ENCODE measurements at regions not wholly inside any gene's neighbourhood (a gene's known extent, or its start where the extent isn't known, plus 50 kb on each side); places are given as distances from the start of the nearest gene placed in this dataset.

DNA sequence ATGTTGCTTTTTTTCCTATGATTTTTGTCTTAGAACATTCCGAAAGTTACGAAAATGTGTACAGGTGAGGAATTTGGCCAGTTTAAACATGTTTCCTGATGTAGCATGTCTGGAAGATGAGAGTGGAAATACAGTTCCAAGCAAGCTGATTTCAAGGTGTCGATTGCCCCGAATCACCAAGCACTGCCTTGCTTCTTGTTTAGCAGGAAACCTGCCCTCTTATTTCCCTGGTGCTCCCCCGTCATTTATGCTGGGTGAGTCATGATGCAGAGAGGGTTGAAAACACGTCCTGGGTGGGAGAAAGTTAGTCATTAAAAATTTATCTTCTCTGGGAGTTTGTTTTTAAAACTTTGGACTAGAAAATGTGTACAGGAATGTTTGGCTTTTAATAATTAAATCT lies 608.6 kb upstream of the EEF2KMT start:
- DNase-seq = no peak

DNA sequence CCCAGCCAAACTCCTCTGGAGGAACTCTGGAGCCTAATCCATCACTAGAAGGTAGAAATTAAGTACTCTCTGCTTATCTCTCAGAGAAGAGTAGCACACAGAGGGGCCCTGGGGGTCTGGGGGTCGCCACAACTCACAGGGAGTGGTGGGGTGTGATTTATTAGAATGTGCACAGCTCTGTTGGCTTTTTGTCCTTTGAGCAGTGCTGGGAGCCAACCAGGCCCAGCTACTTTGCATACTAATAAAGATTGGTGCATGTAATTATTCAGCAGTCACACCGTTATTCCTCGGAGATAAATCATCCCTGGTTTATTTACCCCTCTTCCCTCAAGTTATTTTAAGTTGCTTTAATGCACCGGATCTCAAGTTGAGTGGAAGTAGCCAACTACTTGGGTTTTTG lies 606.7 kb upstream of the EEF2KMT start:
- DNase-seq = no peak

DNA sequence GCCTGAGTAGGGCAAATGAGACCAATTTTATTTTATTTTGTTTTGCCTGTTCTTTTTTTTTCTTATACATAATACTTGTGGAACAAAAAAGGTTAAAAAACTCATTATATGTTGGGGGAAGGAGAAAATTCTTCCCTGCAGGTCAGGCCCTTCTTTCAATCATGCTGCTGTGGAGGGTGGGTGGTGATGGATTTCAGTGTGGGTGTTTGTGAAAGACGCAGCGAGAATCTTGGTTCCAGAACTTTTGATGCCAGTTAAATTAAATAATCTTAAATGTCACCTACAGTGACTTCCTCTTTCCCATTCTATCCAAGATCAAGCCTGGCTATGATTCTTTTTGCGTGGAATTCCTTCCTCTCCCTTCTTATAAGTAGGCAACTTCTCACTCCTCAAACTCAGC lies 595.8 kb upstream of the EEF2KMT start:
- no peak for DNase-seq

DNA sequence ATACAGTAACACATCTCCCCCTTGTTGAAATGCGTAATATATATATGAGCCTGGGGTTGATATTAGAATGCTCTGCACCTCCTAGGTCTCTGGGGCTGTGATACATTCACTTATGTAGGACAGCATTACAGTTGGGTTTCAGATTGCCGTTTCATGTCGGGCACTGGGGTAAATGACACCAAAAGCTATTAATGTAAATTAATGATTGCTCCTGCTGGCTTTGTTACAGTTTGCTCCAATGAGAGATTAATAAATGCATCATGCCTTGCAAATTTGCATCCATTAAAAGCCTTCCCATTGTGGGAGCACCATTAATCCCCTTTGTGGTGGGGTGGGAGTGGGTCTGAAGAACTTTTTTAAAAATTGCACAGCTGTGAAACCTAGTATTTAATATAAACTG lies 584.4 kb upstream of the EEF2KMT start:
- no peak for DNase-seq

DNA sequence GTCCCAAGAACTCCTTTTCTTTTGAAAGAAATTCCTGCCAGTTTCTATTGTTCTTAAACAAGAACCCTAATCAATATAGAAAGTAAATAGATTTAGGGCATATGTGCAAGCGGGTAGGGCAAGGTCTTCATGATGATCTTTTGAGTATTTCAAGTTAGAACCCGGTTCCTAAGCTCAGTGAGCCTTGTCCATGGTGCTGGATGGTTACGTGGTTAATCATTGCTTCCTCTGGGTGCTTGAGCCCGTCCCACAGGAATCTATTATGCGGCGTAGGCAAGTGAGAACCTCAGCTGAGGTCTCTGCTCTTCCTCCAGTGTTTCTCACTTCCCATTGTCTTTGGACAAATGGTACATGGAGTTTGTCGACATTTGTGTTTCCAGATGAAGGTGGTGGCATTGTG lies 580.8 kb upstream of the EEF2KMT start:
- DNase-seq = no peak

DNA sequence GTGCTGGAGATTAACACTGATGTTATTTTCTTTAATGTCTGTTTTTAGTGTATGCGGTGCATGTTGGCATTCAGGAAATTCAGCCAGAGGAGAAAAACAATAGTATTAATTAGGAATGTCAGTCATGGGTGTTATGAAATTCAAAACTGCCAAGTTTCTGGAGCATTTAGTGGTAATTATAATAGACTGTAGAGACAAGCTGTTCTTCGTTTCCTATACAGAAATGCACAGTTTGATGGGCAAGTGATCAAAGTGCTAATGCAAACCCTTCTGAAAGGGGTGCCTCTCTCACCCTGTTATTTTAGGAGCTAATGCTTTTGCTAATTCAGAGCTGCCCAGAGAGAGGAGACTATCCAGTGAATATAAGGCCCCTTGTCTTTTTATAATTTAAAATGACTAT lies 573.8 kb upstream of the EEF2KMT start:
- DNase-seq = no peak

DNA sequence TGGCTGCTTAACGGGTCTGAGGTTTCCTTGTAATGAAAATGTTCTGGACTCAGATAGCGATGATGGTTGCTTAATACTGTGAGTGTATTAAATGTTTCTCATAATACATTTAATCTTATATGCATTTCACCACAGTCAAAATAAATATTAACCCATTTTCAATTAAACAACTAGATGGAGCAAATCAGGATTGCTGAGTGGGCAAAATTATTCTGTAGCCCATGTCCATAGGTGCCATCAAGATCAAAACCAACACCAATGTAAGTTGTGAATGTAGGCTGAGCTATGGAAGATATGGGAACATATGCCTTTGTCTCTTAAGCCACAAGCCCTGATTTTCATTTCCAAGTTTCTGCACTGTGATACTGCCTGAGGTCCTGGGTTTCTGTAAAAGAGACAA lies 572.6 kb upstream of the EEF2KMT start:
- no peak for DNase-seq

DNA sequence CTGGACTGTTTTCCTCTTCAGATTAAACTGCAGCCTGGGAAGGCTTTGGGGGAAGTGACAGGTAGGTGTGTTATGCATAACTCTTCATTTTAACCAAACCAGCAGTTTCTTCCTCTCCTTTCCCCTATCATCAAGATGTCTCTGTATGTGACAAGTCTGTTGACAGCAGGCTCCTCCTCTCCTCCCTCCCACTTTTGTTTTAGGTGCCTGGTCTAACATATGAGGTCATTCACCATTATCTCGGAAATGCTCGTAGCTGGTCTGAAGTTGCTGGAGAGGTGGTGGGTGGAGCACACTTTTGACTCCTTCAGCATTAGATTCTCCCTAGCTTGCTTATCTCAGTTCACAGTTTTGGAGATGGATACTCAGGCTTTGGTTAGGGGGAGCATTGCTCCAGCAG lies 571.0 kb upstream of the EEF2KMT start:
- no peak for DNase-seq

DNA sequence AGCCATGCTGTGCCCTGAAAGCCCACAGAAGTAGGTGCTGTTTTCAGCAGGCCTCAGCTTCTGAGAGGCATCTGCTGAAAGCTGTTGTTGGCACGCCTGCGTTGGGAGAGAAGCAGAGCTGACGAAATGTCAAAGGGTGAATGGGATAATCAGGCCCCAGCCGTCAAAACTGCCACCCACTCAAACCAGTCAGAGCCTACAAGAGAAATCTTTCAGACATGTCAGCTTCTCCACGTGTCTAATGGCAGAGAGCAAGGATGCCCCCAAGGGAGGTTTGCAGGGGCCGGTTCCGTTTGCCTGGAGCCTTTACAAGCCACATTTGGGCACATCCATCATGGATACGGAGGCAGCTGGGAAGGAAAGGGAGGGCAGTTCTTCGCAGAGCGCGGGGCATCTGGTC lies 568.2 kb upstream of the EEF2KMT start:
- DNase-seq = no peak

DNA sequence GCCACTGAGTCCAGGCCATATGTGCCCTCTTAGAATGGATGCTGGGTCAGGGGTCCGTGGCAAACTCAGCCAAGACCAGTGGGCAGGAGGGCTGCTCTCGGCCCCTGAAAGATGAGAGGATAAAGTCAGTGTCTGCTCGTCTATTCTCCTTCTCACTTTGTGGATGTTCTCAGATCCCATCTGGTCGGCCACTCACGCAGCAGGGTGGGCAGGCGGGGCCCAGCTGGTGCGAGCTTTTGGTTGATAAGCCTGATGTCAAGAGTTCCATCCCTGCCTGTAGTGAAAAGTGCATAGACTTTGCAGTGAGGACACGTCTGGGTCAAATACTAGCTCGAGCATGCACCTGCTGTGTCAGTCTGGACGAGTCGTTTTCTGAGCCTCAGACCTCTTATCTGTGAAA lies 556.2 kb upstream of the EEF2KMT start:
- no peak for DNase-seq

DNA sequence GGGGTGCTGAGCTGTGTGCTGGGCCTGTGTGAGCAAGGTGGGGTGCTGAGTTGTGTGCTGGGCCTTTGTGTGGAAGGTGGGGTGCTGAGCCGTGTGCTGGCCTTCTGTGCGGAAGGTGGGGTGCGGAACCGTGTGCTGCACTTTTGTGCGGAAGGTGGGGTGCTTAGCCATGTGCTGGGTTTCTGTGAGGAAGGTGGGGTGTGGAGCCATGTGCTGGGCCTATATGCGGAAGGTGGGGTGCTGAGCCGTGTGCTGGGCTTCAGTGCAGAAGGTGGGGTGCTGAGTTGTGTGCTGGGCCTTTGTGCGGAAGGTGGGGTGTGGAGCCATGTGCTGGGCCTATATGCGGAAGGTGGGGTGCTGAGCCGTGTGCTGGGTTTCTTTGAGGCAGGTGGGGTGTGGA lies 555.4 kb upstream of the EEF2KMT start:
- DNase-seq = no peak

DNA sequence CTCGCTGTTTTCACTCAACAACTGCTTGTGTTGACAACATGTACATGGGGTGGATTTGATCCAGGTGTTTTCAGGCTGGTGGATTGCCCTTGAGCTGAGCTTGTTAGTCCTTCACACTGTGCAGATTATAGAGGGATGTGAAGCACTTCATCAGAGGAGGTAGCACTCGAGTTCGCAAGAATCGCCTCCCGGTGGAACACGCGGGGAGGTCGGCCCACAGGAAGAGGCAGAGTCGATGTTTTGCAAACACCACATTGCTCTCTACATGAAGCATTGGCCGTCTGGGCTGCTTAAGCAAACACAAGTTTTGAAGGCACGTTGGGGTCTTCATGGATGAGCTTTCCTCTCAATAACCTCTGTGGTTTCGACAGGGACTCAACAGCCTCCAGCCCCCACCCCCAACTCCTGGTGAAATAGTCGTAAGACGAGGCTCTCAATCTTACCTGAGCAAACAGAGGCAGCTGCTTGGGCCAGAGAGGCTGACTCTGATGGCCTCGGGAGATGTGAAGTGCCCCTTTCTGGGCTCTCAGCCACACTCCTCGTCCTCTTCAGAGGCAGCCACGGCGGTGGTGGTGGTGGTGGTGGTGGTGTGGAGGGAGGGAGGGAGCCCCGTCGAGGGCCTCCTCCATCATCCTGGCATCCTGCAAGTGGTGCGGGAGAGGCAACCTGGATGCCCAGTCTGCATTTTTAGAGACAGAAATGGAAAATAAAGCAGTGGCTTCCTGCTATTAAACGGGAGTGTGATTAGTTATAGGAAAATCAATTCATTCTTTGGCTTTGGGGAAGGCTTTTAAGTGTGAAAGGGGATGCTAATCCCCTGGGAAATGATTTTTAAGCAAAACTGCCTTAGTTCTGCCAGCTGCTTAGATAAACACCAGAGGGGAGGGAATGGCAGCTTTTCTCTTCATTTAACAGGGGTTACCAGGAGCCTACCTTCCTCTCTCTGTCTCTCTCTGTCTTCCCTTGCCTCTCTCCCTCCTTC lies 552.5 kb upstream of the EEF2KMT start:
- no peak for DNase-seq

DNA sequence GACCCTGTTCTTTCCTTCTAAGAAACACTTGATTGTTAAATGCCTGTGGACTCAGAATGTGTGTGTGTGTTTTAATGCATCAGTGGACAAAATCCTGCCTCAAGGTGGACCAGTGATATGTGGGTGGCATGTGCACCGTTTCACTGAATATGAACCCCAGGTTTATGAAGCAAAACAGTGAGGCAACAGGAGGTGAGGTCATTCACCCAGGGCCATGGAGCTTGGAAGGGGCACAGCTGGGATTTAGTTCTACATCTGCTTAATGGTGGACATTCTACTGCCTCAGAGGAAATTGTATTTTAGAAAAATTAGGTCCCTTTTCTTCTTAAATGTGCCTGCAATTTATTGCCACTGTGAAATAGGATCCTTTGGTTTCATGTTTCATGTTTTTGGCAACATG lies 549.5 kb upstream of the EEF2KMT start:
- DNase-seq = no peak

DNA sequence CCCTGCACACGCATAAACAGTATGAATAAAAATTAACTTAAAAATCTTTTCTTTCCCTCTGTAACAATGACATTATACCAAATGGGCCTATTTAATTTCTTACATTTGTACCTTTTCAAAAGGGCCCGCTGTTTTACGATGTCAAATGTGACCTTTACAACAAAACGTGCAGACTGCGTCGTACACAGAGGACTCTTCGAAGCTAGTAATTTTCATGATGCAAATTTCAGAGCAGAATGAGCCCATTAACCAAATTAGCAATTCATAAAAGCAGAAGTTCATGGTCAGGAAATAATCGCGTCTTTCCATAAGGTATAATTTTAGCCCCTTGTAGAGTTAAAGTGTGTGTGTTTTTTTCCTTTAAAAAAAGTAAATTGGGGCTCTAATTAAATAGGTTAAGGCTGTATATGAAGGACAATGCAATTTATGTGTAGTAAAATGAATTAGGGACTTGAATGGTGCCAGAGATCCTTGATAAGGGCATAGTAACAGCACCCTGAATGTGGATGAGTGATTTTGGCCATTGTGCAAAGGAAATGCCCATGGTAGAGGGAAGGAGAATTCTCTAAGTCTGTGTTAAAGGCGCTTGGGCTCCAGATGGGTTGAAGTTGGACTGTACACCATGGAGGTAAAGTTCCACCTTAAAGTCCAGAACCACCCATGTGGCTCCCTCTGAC lies 546.4 kb upstream of the EEF2KMT start:
- DNase-seq = no peak

DNA sequence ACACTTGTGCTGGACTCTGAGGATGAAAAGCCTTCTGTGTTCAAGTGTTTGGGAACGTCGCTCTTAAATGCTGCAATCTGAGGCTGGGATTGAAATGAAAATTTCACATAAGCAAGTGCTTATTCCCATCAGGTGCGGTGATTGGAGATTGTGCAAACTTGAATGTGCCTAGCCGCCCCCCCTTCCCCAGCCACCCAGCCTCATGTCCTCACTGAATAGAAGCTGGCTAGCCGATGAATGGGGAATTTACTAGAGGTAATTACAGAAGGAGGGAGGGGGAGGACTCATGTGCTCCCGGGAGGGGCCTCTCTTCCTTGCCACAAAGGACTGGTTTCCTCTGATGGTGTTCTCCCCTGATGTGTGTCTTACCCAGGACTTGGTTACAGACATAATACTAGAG lies 544.8 kb upstream of the EEF2KMT start:
- DNase-seq = no peak

DNA sequence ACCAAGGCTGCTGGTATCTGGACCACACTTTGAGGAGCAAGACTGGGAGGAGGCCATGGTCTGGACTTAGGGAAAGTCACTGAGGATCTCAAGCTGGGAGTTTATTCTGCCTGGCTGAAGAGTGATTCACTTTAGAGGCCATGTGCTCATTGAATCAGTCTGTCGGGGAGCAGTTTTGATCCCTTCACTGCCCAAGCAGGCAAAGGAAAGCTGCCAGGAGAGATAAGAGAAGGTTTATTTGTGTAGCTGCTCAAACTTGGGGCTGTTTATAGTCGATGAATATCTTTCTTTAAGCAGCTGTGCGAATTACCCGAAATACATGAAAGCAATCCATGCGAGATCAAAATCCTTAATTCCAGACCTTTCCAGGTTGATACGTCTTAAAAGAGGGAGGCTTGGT lies 544.4 kb upstream of the EEF2KMT start:
- DNase-seq = no peak

DNA sequence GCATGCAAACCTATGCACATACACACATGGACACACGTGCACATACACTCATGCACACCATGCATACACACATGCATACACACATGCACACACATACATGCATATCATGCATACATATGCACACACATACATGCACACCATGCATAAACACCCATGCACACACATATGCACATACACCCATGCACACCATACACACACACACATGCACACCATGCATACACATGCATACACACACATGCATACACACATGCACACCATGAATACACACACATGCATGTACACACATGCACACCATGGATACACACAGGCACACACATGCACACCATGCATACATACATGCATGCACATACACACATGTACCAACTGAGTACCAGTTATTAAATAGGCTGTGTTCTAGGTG lies 543.3 kb upstream of the EEF2KMT start:
- no peak for DNase-seq

DNA sequence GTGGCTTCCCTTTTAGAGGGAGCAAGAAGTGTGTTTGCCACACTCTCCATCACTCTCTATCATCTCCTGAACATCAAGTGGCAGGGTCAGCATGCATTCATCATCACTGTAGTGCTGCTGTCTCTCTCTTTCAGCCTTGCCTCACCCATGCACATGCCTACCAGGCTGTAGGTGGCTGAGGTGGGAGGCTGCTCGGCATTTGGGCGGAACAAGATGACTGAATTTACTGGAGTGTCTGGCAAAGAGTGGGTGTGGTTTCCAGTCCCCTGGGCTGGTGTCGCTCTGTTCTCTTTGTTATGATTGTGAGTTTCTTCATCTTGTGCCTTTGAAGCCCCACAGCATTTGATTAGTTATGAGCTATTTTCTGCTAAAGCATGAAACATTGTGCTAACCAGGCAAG lies 541.9 kb upstream of the EEF2KMT start:
- no peak for DNase-seq

DNA sequence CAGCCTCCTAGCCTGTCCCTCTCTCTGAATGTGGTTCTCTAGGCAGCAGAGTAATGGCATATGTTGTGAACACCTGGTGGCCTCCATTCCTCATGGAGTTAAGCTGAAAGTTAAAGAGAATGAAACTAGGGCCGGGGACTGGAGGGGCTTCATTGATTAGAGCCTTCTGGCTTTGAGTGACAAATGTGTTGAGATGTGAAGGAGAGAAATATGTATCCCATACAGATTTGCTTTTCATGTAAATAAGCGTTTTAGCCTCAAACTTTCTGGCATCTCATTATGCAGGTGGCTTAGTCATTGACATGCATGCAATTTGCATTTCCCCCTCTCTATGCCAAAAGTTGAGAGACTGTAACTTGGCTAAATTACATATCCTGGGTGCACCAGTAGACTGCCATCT lies 537.7 kb upstream of the EEF2KMT start:
- no peak for DNase-seq

DNA sequence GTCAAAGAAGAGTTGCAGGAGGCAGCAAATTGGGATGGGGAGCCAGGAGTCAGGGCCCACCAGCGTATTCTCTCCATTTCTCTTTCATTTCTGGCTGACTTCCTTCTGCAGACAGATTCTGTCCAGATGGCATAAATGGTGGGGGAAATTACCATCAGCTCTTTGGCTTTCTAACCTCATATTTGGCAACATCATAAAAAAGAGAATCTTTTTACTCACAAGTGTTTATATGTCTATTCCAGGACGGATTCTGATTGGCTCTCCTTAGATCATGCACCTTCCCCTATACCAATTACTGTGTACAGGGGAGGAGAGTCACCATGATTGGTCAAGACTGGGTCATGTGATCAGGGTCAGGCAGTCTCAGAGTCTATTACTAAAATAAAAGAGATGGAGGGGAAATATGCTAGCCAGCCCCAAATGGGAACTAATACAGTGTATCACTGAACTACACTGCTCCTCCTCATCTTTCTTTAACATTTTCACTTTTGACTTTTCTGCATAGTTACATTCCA lies 537.1 kb upstream of the EEF2KMT start:
- DNase-seq = no peak

DNA sequence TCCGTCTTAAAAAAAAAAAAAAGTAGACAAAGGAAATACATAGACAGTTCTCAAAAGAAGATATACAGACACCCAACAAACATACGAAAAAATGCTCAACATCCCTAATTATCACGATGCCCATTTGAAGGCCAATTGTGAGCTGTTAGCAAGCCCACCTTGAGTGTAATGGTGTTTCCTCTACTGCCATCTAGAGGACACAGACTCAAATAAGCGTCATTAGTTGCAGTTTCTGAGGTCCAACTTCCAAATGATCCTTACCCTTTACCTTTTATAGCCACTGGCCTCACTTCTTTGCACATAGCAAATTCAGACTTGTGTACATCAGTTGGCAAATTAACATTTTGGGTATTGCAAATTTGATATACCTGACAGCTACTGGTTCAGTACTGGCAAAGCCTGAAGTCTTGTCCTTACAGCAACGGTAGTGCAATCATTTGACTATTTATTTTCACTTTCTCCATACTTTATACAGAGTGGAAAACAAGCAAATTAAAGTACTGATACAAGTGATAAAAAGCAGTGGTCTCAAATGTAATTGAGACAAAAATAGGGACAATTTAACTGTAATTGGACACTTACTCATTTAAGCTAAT lies 536.3 kb upstream of the EEF2KMT start:
- DNase-seq = no peak

DNA sequence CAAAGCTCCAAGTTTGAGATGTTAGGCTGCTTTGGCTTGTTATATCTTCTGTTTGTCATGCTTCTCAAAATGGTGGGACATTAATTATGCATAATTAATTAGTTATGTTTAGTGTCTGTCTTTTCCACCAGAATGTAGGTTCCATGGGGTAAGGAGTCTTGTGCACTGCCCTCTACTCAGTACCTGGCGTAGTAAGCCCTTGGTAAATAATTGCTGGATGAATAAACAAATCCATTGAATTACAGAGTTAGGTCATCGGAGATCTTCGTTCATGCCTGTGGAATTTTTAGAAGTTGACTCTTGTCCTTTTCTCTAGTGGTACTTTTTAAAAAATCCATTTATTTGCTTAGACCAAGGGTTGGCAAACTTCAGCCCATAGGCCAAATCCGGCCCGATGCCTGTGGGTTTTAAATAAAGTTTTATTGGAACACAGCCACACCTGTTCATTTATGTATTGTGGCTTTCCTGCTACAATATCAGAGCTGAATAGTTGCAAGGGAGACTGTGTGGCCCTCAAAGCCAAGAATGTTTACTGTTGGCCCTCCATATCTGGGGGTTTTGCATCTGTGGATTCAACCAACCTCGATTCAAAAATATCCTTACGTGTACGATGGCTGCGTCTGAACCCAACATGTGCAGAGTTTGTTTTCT lies 524.8 kb upstream of the EEF2KMT start:
- DNase-seq = no peak

DNA sequence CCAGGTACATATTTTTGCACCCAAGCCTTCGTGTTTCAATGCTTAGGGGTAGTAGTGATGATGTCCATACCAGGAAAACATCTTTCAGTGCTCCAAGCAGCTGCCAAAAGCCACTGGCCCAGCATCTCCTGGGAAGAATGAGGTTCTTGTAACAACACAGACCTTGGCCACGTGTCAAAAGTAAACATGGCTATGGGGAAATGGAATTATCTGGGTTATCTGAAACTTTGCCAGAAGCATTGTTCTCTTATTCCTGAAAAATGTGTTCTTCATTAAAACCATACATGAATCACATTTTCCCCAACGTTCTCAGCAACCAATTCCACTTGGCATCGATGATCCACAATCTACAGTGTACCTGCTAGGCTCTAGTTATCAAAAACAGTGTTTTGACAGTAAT lies 524.2 kb upstream of the EEF2KMT start:
- DNase-seq = no peak

Measured in MV-4-11 (cell line).